HG02588 (cell line): ENCODE measurements at regions not wholly inside any gene's neighbourhood (a gene's known extent, or its start where the extent isn't known, plus 50 kb on each side); places are given as distances from the start of the nearest gene placed in this dataset.

Experiments used
- ATAC-seq: cut with Tn5 transposase; IDR thresholded peaks from one replicate; pipeline ENCODE4 v1.9.1; 2021; ENCODE audit warnings: mild to moderate bottlenecking, moderate library complexity; ENCODE audit not compliant: unreplicated experiment

GRCh38 chr2:133837441-133838094, 269.3 kb upstream of the NCKAP5 start:
- ATAC-seq: no peak

GRCh38 chr2:133838642-133839365, 270.5 kb upstream of the NCKAP5 start:
- no peak for ATAC-seq

DNA sequence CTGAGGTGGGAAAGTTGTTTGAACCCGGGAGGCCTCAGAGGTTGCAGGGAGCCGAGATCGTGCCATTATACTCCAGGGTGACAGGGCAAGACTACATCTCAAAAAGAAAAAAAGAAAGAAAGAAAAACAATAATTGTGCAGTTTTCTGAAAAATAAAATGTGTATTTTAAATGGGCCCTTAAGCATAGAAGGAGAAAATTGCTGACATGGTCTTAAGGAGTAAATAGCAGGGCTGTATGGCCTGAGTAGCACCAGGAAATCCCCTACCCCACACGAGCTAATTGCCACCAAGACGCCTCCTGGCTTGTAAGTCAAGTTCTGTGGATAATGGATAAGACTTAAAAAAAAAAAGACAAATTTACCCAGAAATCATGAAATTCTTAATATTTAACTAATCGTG, 271.4 kb upstream of the NCKAP5 start:
- no peak for ATAC-seq

GRCh38 chr2:133840761-133841160, 272.5 kb upstream of the NCKAP5 start:
- ATAC-seq: no peak

DNA sequence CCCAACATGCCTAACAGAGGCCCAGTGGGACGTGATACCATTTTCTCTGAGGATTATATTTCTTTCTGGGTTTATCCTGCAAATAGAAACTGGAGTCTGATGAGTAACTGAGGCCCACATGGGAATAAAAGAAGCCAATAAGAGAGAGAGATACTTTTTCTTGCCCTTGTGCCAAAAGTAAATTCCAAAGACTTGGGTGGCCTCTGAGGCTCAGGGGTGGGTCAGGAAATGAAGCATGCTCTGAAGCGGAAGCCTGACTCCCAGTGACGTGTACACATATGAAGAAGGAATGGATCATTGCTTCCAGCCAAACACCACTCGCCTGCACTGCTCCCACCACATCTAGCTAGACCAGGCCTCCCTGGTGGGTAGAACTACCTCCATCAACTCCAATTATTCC, 273.6 kb upstream of the NCKAP5 start:
- no peak for ATAC-seq

- ATAC-seq: no peak
These were observed 274.2 kb upstream of the NCKAP5 start for GRCh38 chr2:133842446-133842845.

- no peak for ATAC-seq
These were observed 274.8 kb upstream of the NCKAP5 start for GRCh38 chr2:133843091-133843490.

DNA sequence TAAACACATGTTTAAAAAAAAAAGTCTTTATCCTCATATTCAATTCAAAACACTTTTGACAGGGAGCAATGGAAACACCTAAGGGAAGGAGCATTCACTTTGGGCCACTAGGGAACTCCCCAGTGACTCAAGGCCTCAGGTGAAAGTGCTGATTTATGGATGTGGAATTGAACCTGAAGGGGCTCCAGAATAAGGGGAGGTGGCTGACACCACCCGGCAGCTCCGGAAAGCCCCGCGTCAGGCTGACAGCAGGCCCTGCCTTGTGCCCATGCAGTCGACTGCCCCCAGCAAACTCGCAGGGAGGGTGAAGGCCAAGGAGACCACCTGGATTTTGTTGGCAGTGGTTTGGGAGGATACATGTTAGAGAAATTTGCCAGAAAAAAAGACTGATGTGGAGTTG, 275.3 kb upstream of the NCKAP5 start:
- ATAC-seq: no peak

GRCh38 chr2:133844214-133844892, 276.1 kb upstream of the NCKAP5 start:
- no peak for ATAC-seq

GRCh38 chr2:133846476-133846875, 278.2 kb upstream of the NCKAP5 start:
- no peak for ATAC-seq

GRCh38 chr2:133847591-133847990, 279.3 kb upstream of the NCKAP5 start:
- ATAC-seq: no peak

GRCh38 chr2:133848111-133848649, 279.9 kb upstream of the NCKAP5 start:
- no peak for ATAC-seq

GRCh38 chr2:133849341-133849740, 281.1 kb upstream of the NCKAP5 start:
- no peak for ATAC-seq

DNA sequence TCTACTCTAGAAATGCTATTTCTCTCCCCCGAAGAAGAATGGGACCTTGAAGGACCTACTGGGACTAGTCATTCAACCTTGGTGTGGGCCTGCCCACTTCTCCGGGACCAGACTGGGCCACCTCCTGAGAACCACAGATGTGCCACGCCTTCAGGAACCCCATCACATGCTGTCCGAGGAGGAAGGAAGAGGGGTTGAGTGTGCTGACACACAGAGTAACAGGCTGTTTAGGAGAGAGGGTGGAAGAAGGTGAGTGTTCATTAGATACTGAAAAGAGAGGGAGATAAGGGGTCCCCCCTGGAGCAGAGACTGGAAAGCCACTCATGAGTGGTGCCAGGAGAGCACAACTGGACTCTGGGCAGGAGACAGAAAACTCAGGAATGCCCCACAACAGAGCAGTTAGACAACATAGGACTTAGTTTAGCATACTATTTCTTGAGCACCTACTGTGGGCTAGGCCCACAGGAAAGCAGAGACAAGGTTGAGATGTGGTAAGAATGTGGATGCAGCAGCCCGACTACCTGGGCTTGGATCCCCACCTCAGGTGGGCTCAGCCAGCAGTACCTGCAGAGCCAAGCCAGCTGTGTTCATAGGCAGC, 286.4 kb upstream of the NCKAP5 start:
- no peak for ATAC-seq

- ATAC-seq: no peak
These were observed 287.3 kb upstream of the NCKAP5 start for GRCh38 chr2:133855526-133855925.

GRCh38 chr2:133856678-133857077, 288.4 kb upstream of the NCKAP5 start:
- ATAC-seq: no peak

DNA sequence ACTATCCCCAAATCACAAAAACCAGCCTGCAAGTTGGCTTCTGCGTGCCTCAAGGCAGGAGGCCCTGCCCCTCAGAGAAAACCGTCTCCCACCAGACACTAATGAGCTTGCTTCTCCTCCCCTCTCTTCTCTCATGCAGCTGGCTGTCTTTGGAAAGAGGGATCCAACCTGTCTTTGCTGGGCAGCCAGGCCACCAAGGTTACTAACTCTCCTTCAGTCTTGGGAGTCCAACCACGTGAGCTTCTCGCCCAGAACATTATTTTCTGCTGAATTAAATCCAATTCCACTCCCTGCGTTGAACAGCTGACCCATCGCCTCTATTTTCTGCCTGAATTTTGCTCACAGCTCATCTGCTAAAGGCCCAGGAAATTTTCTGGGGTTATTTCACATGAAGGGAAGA, 291.3 kb upstream of the NCKAP5 start:
- ATAC-seq: no peak

GRCh38 chr2:133862400-133862977, 294.2 kb upstream of the NCKAP5 start:
- no peak for ATAC-seq

- ATAC-seq: no peak
These were observed 295.0 kb upstream of the NCKAP5 start for GRCh38 chr2:133863106-133863800.

- ATAC-seq: no peak
These were observed 296.9 kb upstream of the NCKAP5 start for GRCh38 chr2:133865141-133865540.
